Mesenchymal stem cell (in vitro differentiated cells and primary cell): ENCODE measurements at regions not wholly inside any gene's neighbourhood (a gene's known extent, or its start where the extent isn't known, plus 50 kb on each side); places are given as distances from the start of the nearest gene placed in this dataset.

Experiments
- DNase-seq: peaks from one replicate; pipeline ENCODE4 v3.0.0-alpha.2; 2013
- H2AFZ ChIP-seq: one replicate; pipeline ENCODE4 v1.6.1; 2013; ENCODE audit warnings: low read depth, mild to moderate bottlenecking, control low read depth, inconsistent platforms, low read length, moderate library complexity
- H2AK5ac ChIP-seq: 2 replicates; pipeline ENCODE4 v1.6.1; 2013; ENCODE audit warnings: low read length, moderate library complexity, mild to moderate bottlenecking, inconsistent platforms; ENCODE audit not compliant: severe bottlenecking
- H2BK120ac ChIP-seq: one replicate; pipeline ENCODE4 v1.6.1; 2013; ENCODE audit warnings: low read depth, mild to moderate bottlenecking, inconsistent platforms, low read length, moderate library complexity
- H2BK12ac ChIP-seq, 2 experiments: one replicate each; pipeline ENCODE4 v1.6.1; 2013; ENCODE audit warnings: inconsistent platforms in 2 of 2, low read length in 2 of 2, mild to moderate bottlenecking in 2 of 2, moderate library complexity in 2 of 2, control low read depth in 1 of 2
- H2BK15ac ChIP-seq: one replicate; pipeline ENCODE4 v1.6.1; 2013; ENCODE audit warnings: mild to moderate bottlenecking, low read depth, inconsistent platforms; ENCODE audit not compliant: poor library complexity, severe bottlenecking
- H2BK5ac ChIP-seq: 2 replicates; pipeline ENCODE4 v1.6.1; 2013; ENCODE audit warnings: low read depth, mild to moderate bottlenecking, low read length, control low read depth, inconsistent platforms; ENCODE audit not compliant: poor library complexity, severe bottlenecking
- H3K14ac ChIP-seq, 2 experiments: one replicate each; pipeline ENCODE4 v1.6.1; 2013; ENCODE audit warnings: inconsistent platforms in 2 of 2, low read length in 2 of 2, control low read depth in 1 of 2, mild to moderate bottlenecking in 1 of 2, moderate library complexity in 1 of 2
- H3K18ac ChIP-seq, 2 experiments: one replicate each; pipeline ENCODE4 v1.6.1; 2013; ENCODE audit warnings: inconsistent platforms in 2 of 2, low read length in 2 of 2, control low read depth in 1 of 2, low read depth in 1 of 2, mild to moderate bottlenecking in 1 of 2
- H3K23ac ChIP-seq, 2 experiments: one replicate each; pipeline ENCODE4 v1.6.1; 2013; ENCODE audit warnings: inconsistent platforms in 2 of 2, low read length in 2 of 2, mild to moderate bottlenecking in 2 of 2, moderate library complexity in 2 of 2, control low read depth in 1 of 2
- H3K27ac ChIP-seq: 2 replicates; pipeline ENCODE4 v1.5.1; 2013; ENCODE audit warnings: mild to moderate bottlenecking, moderate library complexity, low read length, control low read depth, inconsistent platforms; ENCODE audit not compliant: poor library complexity, severe bottlenecking
- H3K27me3 ChIP-seq, 2 experiments: 2 replicates each; pipeline versions ENCODE4 v1.6.1 to v1.7.0; 2013; ENCODE audit warnings: low read length in 2 of 2, mild to moderate bottlenecking in 2 of 2, moderate library complexity in 2 of 2, control low read depth in 1 of 2, inconsistent platforms in 1 of 2; ENCODE audit not compliant: control insufficient read depth in 1 of 2, insufficient read depth in 1 of 2
- H3K36me3 ChIP-seq, 2 experiments: 2 replicates each; pipeline versions ENCODE4 v1.6.1 to v1.7.0; 2013; ENCODE audit warnings: low read length in 2 of 2, control low read depth in 1 of 2, inconsistent platforms in 1 of 2, low read depth in 1 of 2, mild to moderate bottlenecking in 1 of 2; ENCODE audit not compliant: insufficient read depth in 2 of 2, control insufficient read depth in 1 of 2
- H3K4ac ChIP-seq, 2 experiments: one replicate each; pipeline ENCODE4 v1.6.1; 2013; ENCODE audit warnings: inconsistent platforms in 2 of 2, low read length in 2 of 2, mild to moderate bottlenecking in 2 of 2, moderate library complexity in 2 of 2, control low read depth in 1 of 2, low read depth in 1 of 2
- H3K4me1 ChIP-seq: 2 replicates; pipeline ENCODE4 v1.6.1; 2013; ENCODE audit warnings: low read depth, low read length, control low read depth; ENCODE audit not compliant: control insufficient read depth, insufficient read depth
- H3K4me2 ChIP-seq: 2 replicates; pipeline ENCODE4 v1.6.1; 2013; ENCODE audit warnings: low read length, mild to moderate bottlenecking, inconsistent platforms; ENCODE audit not compliant: poor library complexity, severe bottlenecking
- H3K4me3 ChIP-seq, 2 experiments: 2 replicates each; pipeline versions ENCODE4 v1.5.1 to v1.7.0; 2013; ENCODE audit warnings: low read length in 2 of 2, mild to moderate bottlenecking in 2 of 2, control low read depth in 1 of 2, low read depth in 1 of 2; ENCODE audit not compliant: insufficient read depth in 1 of 2
- H3K79me1 ChIP-seq: replicated peaks from 2 replicates; pipeline ENCODE4 v1.6.1; 2013; ENCODE audit warnings: mild to moderate bottlenecking, control low read depth, low read length, inconsistent platforms; ENCODE audit not compliant: poor library complexity, severe bottlenecking
- H3K9ac ChIP-seq: 2 replicates; pipeline ENCODE4 v1.7.0; 2013; ENCODE audit warnings: mild to moderate bottlenecking, low read length, moderate library complexity
- H3K9me3 ChIP-seq: 2 replicates; pipeline ENCODE4 v1.7.0; 2013; ENCODE audit warnings: mild to moderate bottlenecking, low read length; ENCODE audit not compliant: control insufficient read depth
- H4K8ac ChIP-seq: one replicate; pipeline ENCODE4 v1.6.1; 2013; ENCODE audit warnings: inconsistent platforms, mild to moderate bottlenecking, low read length, moderate library complexity
- H4K91ac ChIP-seq: one replicate; pipeline ENCODE4 v1.6.1; 2013; ENCODE audit warnings: mild to moderate bottlenecking, low read length, inconsistent platforms
- WGBS: methylation state at CpG from one replicate; pipeline ENCODE4 v1.1.7; 2013; ENCODE audit warnings: mixed read lengths; 5-methylcytosine and 5-hydroxymethylcytosine counted together

DNA sequence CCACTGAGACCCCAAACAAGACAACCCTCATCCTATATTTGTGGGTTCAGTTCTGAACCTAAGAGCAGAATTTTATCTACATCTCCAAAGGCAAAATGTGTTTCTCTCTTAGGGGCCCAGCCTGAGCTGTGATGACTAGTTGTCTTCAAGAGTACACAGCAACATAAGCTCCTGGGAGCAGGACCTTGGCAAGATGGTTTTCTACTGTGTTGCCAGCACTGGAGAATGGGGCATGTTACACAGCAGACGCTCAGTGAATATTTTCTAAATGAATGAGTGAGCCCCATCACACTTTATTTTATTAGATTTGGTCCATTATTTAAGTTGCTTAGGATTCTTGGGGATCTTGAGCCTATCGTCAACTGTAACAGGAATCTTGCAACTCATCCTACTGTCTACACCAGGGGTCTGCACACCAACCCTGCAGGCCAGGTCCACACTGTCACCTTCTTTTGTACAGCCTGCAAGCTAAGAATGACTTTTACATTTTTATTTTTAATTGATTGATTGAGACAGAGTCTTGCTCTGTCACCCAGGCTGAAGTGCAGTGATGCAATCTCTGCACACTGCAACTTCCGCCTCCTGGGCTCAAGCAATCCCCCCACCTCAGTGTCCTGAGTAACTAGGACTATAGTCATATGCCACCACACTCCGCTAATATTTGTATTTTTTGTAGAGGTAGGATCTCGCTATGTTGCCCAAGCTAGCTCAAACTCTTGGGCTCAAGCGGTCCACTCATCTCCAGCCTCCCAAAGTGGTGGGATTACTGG lies 347.1 kb downstream of the FGFR2 start:
- H3K36me3 ChIP-seq: no peaks in the 10 kb centered on the region
- H3K4ac ChIP-seq: no peak overlapping the region
- H2BK120ac ChIP-seq: no peak overlapping the region
- no peak overlapping the region for H2AFZ ChIP-seq
- no peak overlapping the region for H3K23ac ChIP-seq
- peaks cover 0 to 3% of the 10 kb centered on the region in 2 experiments for H3K27me3 ChIP-seq
- H3K4me1 ChIP-seq: no peaks in the 10 kb centered on the region
- H3K27ac ChIP-seq: no peak overlapping the region
- no peaks in the 10 kb centered on the region for H3K79me1 ChIP-seq
- no peak overlapping the region for H3K18ac ChIP-seq
- H2BK12ac ChIP-seq: no peak overlapping the region
- H3K14ac ChIP-seq: no peak overlapping the region
- no peak overlapping the region for H3K4me3 ChIP-seq
- no peak overlapping the region for H4K91ac ChIP-seq
- 79% methylated on average over 6 of the region's 6 CpGs for WGBS
- H3K9me3 ChIP-seq: no peaks in the 10 kb centered on the region
- H2AK5ac ChIP-seq: no peak overlapping the region
- no peak overlapping the region for H3K4me2 ChIP-seq
- no peak overlapping the region for H4K8ac ChIP-seq
- no peak overlapping the region for H2BK5ac ChIP-seq
- no peak overlapping the region for H2BK15ac ChIP-seq
- H3K9ac ChIP-seq: no peak overlapping the region
- DNase-seq: no peak

DNA sequence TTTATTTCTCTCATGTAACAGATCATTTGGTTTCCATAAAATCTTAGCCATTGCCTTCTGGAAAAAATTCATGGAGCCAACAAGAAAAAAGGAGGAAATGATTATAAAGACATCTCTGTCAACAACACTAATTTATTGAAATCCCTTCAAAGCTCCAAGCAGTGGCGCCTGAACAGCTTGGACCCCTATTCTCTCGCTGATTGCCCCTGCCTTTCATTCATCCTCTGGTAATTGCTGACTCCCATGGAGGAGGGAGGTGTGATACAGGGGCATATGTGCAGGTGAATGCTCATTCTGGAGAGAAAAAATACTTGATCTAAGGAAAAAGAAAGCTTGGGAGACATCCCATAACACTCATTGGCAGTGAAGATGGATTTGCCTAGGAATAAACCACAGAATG lies 345.5 kb downstream of the FGFR2 start:
- H2AFZ ChIP-seq: no peak overlapping the region
- H3K9ac ChIP-seq: no peak overlapping the region
- H3K4ac ChIP-seq: no peak overlapping the region
- no peaks in the 10 kb centered on the region for H3K9me3 ChIP-seq
- H3K27ac ChIP-seq: no peak overlapping the region
- H3K27me3 ChIP-seq: peaks cover 0 to 3% of the 10 kb centered on the region in 2 experiments
- H3K4me2 ChIP-seq: no peak overlapping the region
- H2AK5ac ChIP-seq: no peak overlapping the region
- no peaks in the 10 kb centered on the region for H3K4me1 ChIP-seq
- no peak overlapping the region for H2BK15ac ChIP-seq
- no peak overlapping the region for H2BK5ac ChIP-seq
- no peak overlapping the region for H3K4me3 ChIP-seq
- H3K23ac ChIP-seq: no peak overlapping the region
- no peak for DNase-seq
- H2BK12ac ChIP-seq: no peak overlapping the region
- no CpG with 5 or more reads among the region's 2 CpGs for WGBS
- H3K79me1 ChIP-seq: no peaks in the 10 kb centered on the region
- H4K8ac ChIP-seq: no peak overlapping the region
- H3K36me3 ChIP-seq: no peaks in the 10 kb centered on the region
- H2BK120ac ChIP-seq: no peak overlapping the region
- H4K91ac ChIP-seq: no peak overlapping the region
- H3K14ac ChIP-seq: no peak overlapping the region
- no peak overlapping the region for H3K18ac ChIP-seq

DNA sequence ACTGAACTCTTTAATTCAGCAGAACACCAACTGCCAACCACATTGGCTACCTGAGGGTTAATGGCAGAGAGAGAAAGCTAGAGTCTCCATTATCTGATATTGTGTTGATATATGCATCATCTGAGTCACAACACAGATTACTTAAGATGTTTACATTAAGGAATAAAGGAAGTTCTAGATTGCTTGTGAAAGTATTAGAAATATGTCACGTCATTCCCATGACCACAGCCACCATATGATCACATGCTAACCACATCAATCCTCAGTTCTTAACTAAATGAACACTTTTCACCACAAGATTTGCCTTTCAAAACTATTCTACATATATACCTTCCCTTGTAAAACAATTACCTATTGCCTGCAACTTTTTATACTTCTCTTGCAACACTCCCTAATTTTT lies 337.9 kb downstream of the FGFR2 start:
- WGBS: 15% methylated on average over 1 of the region's 1 CpG
- Histone ChIP-seq H2AFZ (no peak overlapping the region), H3K4me2 (no peak overlapping the region), H3K4me3 (no peak overlapping the region), H3K9me3 (no peaks in the 10 kb centered on the region), H4K8ac (no peak overlapping the region), H3K4ac (no peak overlapping the region), H3K27ac (no peak overlapping the region), H4K91ac (no peak overlapping the region), H3K4me1 (no peaks in the 10 kb centered on the region), H2AK5ac (no peak overlapping the region), H2BK15ac (no peak overlapping the region), H3K27me3 (no peaks in the 10 kb centered on the region), H3K14ac (no peak overlapping the region), H2BK12ac (no peak overlapping the region), H3K79me1 (no peaks in the 10 kb centered on the region), H2BK5ac (no peak overlapping the region), H3K18ac (no peak overlapping the region), H3K9ac (no peak overlapping the region), H2BK120ac (no peak overlapping the region), H3K23ac (no peak overlapping the region), H3K36me3 (no peaks in the 10 kb centered on the region)
- DNase-seq: peak; percentile 52

DNA sequence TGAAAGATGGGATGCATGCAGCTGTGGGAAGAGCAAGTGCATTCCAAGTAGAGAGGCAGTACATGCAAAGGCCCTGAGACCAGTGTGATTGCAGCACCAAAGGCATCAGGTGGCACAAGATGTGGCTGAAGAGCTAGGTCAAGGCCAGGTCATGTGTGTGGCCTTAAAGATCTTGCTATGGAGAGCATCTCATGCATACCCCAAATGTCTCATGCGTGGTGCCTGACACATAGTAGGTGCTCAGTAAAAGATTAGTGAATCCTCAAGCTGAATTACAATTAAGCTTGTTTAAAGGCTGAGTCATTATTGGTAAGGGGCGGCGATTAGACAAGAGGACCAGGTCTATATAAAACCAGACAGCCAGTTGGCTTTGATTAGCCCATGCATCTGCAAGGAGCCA lies 336.6 kb downstream of the FGFR2 start:
- H2AK5ac ChIP-seq: no peak overlapping the region
- H4K8ac ChIP-seq: no peak overlapping the region
- H3K79me1 ChIP-seq: no peaks in the 10 kb centered on the region
- no peak overlapping the region for H3K18ac ChIP-seq
- WGBS: 97% methylated on average over 3 of the region's 3 CpGs
- H2BK12ac ChIP-seq: no peak overlapping the region
- no peak overlapping the region for H2BK120ac ChIP-seq
- H3K4ac ChIP-seq: no peak overlapping the region
- no peaks in the 10 kb centered on the region for H3K4me1 ChIP-seq
- H2BK15ac ChIP-seq: no peak overlapping the region
- no peak overlapping the region for H3K14ac ChIP-seq
- no peaks in the 10 kb centered on the region for H3K36me3 ChIP-seq
- no peak overlapping the region for H3K4me3 ChIP-seq
- no peak overlapping the region for H3K4me2 ChIP-seq
- H4K91ac ChIP-seq: no peak overlapping the region
- no peaks in the 10 kb centered on the region for H3K27me3 ChIP-seq
- no peak overlapping the region for H2BK5ac ChIP-seq
- H3K9ac ChIP-seq: no peak overlapping the region
- no peaks in the 10 kb centered on the region for H3K9me3 ChIP-seq
- H2AFZ ChIP-seq: no peak overlapping the region
- H3K27ac ChIP-seq: no peak overlapping the region
- no peak overlapping the region for H3K23ac ChIP-seq
- no peak for DNase-seq
